Embryonic facial prominence (tissue), 1 donor: ENCODE measurements at regions not wholly inside any gene's neighbourhood (a gene's known extent, or its start where the extent isn't known, plus 50 kb on each side); places are given as distances from the start of the nearest gene placed in this dataset.
"Not testable (repeated sequence)": the region's sequence is repeated elsewhere in the genome, so short reads cannot be mapped to it uniquely, and the experiment has no call there.

Source experiments
- DNase-seq: peaks from one replicate; pipeline ENCODE4 v3.0.0-alpha.2; 2016; ENCODE audit errors: extremely low spot score

- DNase-seq = no peak
These were observed 662.7 kb upstream of the RGMB start for GRCh38 chr5:98110791-98111190.

GRCh38 chr5:98111686-98112085 lies 661.8 kb upstream of the RGMB start:
- DNase-seq = no peak

DNA sequence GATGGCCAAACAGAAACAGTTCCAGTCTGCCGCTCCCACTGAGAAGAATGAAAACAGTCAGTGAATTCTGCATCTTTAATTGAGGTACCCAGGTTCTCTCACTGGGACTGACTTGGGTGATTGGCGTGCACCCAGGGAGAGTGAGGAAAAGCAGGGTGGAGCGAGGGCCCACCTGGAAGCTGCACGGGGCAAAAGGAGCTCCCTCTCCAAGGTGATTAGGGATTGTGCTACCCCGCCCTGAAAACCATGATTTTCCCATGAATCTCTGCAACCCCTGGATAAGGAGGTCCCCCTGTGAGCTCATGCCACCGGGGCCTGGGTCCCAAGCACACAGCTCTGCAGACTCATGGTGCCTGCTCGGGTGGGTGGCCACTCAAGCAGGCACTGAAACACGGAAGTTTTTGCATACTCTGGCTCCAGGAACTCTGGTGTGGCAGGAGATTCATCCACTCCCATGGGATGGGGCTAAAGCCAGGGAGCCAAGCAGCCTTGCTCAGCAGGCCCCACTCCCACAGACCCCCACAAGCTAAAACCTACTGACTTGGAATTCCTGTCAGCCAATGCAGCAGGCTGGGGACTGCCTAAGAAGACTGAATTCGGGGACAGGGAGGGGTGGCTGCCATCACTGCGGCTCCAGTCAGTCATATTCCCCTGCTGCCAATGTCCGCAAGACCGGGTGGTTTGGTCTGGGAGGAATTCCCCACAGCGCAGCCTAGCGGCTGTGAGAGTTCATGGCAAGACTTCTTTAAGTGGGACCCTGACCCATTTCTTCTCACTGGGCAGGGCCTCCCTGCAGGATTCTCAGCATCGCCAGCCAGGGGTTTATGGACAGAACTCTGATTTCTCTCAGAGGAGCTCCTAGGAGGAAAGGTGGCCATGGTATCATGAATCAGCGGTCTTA lies 652.2 kb upstream of the RGMB start:
- no peak for DNase-seq

DNA sequence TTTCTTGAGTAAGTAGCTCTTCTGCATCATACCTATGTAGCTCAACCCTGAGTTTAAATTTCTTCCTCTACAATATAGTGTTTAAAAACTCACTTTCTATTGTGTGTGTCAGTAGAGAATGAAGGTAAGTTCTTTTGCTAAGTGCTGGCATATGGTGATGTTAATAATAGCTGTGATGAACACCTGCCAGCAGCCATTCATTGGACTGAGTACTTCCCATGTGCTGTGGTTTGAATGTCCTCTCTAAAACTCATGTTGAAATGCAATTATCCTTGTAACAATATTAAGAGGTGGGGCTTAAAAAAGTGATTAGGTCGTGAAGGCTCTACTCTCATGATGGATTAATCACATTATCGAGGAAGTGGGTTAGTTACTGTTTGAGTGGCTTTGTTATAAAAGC lies 645.2 kb upstream of the RGMB start:
- DNase-seq = no peak

DNA sequence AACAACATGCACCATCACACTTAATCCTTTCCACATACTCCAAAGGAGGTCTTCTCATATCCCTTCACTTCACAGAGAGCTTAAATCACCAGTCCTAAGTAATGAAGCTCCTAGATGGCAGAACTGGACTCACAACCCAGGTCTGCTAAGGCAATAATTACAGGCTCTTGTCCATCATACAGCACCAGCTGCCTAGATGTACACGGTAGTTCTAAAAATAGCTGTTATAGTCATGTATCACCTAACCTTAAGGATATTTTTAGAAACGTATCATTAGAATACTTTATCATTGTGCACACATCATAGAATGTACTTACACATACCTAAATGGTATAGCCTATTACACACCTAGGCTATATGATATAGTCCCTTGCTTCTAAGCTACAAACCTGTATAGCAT lies 644.6 kb upstream of the RGMB start:
- no peak for DNase-seq

DNA sequence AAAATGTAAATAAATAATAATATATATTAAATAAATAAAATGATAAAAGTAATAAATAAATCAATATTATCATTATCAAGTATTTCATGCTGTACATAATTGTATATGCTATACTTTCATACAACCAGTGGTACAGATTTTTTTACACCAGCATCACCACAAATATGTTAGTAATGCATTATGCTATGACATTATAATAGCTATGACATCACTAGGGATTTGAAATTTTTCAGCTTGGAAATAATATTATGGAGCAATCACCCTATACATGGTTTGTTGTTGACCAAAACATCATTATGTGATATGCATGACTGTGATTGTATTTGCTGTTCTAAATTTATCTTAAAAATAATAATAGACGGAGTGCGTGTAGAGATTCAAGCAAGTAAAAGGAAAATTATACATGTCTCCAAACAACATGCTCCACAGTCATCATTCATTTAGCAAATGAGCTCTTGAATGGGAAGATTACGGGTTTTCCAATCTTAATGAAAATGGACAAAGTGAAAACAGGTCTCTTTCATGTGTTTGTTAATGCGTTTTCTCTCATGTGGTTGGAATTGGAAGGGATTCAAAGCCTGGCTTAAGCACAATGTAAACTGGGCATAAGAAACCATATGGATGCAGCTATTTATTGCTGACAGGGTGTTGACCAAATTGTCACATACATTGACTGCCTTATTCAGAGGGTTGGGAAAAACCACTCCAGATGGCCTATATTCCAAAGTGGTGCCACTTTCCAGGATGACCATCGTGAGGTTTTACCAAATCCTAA lies 643.0 kb upstream of the RGMB start:
- no peak for DNase-seq

DNA sequence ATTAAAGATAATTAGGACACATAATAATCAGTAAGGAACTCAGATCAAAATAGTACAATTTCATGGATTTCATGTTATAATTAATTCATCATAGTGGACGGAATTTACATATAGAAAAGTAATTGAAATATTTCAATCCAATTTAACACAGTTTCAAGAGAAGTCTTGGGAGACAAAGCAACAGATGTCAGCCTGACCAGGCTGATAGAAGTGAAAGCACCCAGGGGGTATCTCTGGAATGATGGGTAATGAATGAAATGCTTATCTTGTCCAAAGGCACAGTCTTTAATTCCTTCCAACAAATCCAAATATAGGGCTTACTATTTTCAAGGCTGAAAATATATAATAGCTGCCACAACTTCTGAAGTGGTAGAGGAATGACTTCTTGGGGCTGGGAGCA lies 629.3 kb upstream of the RGMB start:
- no peak for DNase-seq

- no peak for DNase-seq
These were observed 628.8 kb upstream of the RGMB start for GRCh38 chr5:98144710-98145109.

- no peak for DNase-seq
These were observed 616.1 kb upstream of the RGMB start for GRCh38 chr5:98157368-98157767.

DNA sequence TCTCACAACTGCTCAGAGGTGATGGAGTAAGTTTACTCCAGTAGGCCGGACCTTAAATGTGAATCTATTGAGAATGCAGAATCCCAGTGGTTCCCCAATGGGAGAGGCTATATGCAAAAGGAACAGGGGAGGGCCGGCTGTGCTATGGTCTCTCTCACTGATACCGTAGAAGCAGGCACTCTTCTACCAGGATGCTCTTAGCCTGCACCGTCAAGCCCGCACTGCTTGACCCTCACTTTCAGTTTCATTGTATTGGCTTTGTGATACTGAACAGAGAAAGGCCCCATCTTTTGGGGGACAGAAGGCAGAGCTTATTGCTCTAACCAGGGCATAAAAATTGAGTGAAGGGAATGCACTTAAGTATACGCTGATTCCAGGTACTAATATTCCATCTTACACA lies 615.0 kb upstream of the RGMB start:
- DNase-seq = no peak

DNA sequence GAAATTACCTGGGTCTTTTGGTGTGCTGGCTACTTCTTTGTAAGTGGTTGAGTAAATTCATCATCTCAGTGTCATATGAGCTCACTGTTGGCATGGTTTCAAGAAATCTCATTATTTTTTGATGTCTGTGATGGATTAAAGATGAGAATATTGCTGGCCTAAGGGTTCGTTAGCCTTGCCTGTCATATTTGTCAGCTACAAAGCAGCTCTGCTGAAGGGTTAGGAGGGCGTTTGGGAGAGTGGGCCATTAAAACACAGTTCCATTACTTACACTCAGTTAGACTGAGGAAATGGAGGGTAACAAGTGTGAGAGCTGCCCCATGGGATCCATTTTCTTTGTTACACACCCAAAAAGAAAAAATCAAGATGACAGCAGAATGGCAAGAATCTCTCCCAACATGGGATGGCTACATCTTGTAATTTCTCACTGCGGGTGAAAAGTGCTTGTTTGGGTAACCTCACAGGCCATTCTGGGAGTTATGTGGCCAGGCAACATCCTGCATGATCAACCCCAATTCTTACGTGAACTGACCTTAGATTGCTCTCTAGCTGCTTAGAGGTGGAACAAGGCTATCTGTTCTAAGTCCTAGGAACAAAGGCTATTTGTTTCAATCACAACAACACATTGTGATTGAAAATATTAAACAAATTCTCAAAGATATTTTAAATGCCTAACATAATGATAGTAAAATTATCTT lies 609.5 kb upstream of the RGMB start:
- no peak for DNase-seq

GRCh38 chr5:98168871-98169270 lies 604.6 kb upstream of the RGMB start:
- DNase-seq = no peak

- no peak for DNase-seq
These were observed 602.5 kb upstream of the RGMB start for GRCh38 chr5:98170994-98171393.

DNA sequence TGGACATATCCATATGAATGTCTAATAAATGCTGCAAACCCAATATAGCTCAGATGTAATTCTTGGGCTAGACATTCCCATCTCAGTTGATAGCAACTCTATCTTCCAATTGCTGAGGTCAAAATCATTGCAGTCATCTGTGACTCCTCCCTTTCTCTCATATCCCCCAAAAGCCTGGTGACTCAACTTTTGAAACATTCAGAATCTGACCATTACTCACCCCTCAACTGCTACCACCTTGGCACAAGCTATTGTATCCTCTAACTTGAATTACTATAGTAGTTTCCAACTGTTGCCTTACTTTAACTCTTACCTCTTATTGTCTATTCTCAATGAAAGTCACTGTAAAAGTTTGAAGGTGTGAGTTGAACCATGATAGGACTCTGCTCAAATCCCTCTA lies 600.1 kb upstream of the RGMB start:
- DNase-seq = no peak

GRCh38 chr5:98175474-98175873 lies 598.0 kb upstream of the RGMB start:
- DNase-seq = no peak

- no peak for DNase-seq
These were observed 593.4 kb upstream of the RGMB start for GRCh38 chr5:98179791-98180755.

DNA sequence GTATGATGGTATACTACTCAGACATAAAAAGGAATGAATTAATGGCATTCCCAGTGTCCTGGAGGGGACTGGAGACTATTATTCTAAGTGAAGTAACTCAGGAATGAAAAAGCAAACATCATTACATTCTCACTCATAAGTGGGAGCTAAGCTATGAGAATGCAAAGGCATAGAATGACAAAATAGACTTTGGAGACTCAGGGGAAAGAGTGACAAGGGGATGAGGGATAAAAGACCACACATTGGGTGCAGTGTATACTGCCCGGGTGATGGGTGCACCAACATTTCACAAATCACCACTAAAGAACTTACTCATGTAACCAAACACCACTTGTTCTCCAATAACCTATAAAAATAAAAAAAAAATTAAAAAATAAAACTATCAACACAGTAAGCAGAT lies 587.3 kb upstream of the RGMB start:
- no peak for DNase-seq

- no peak for DNase-seq
These were observed 585.5 kb upstream of the RGMB start for GRCh38 chr5:98187945-98188344.

DNA sequence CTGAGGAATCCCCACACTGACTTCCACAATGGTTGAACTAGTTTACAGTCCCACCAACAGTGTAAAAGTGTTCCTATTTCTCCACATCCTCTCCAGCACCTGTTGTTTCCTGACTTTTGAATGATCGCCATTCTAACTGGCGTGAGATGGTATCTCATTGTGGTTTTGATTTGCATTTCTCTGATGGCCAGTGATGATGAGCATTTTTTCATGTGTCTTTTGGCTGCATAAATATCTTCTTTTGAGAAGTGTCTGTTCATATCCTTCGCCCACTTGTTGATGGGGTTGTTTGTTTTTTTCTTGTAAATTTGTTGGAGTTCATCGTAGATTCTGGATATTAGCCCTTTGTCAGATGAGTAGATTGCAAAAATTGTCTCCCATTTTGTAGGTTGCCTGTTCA lies 583.1 kb upstream of the RGMB start:
- DNase-seq = not testable (repeated sequence)

- DNase-seq = no peak
These were observed 579.3 kb upstream of the RGMB start for GRCh38 chr5:98193921-98194760.
